ENCODE measurements at regions not wholly inside any gene's neighbourhood (a gene's known extent, or its start where the extent isn't known, plus 50 kb on each side); places are given as distances from the start of the nearest gene placed in this dataset.

- TF ChIP-seq EZH2 (IDR thresholded peaks at IDR 0.05; ENCODE audit: low read depth, low read length, severe bottlenecking) (no peak), SUZ12 (IDR thresholded peaks at IDR 0.05; ENCODE audit: low read length) (no peak), SRF (IDR thresholded peaks at IDR 0.05; ENCODE audit: low read depth, low read length) (no peak), CHD7 (IDR thresholded peaks at IDR 0.05; ENCODE audit: insufficient replicate concordance, low read length) (no peak)
Observed at GRCh38 chr13:74730556-74731331, 596.5 kb upstream of the KLF12 start (continued).
